Glutamatergic neuron (in vitro differentiated cells): ENCODE measurements at regions not wholly inside any gene's neighbourhood (a gene's known extent, or its start where the extent isn't known, plus 50 kb on each side); places are given as distances from the start of the nearest gene placed in this dataset.

Experiments
- DNase-seq: peaks from one replicate; pipeline ENCODE4 v3.0.0; 2022
- H3K27ac Mint-ChIP-seq: one replicate; pipeline ENCODE4 v1.8.0; 2020; ENCODE audit warnings: mild to moderate bottlenecking, mixed read lengths, inconsistent platforms; ENCODE audit not compliant: unreplicated experiment
- H3K27me3 Mint-ChIP-seq: one replicate; pipeline ENCODE4 v1.8.0; 2020; ENCODE audit warnings: mild to moderate bottlenecking, moderate library complexity, mixed read lengths, inconsistent platforms; ENCODE audit not compliant: unreplicated experiment
- H3K36me3 Mint-ChIP-seq: one replicate; pipeline ENCODE4 v1.8.0; 2020; ENCODE audit warnings: mild to moderate bottlenecking, mixed read lengths, inconsistent platforms; ENCODE audit not compliant: unreplicated experiment
- H3K4me1 Mint-ChIP-seq: one replicate; pipeline ENCODE4 v1.8.0; 2020; ENCODE audit warnings: mild to moderate bottlenecking, low read depth, mixed read lengths, inconsistent platforms; ENCODE audit not compliant: unreplicated experiment
- H3K4me3 Mint-ChIP-seq: one replicate; pipeline ENCODE4 v1.8.0; 2020; ENCODE audit warnings: mild to moderate bottlenecking, mixed read lengths, inconsistent platforms; ENCODE audit not compliant: unreplicated experiment
- H3K9me3 Mint-ChIP-seq: one replicate; pipeline ENCODE4 v1.8.0; 2020; ENCODE audit warnings: mild to moderate bottlenecking, moderate library complexity, mixed read lengths, inconsistent platforms; ENCODE audit not compliant: unreplicated experiment
- TF ChIP-seq, protein P1 (sequence below): fragments of 200-600 bp; sonication (generic); IDR thresholded peaks from one replicate; pipeline ENCODE4 v1.5.0; 2021; ENCODE audit not compliant: partially characterized antibody, unreplicated experiment

DNA sequence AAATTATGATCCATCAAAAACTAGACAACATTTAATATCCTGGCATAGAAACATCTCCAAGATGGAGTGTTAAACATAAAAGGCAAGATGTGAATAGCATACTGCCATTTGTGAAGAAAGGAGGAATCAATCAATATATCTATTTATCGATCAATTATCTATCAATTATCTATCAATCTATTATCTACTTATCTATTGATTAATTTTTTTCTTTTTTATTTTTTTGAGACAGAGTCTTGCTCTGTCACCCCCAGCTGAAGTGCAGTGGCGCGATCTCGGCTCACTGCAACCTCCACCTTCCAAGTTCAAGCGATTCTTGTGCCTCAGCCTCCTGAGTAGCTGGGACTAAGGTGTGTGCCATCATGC, 117.0 kb upstream of the RFLNA start:
- TF ChIP-seq, protein P1, sequence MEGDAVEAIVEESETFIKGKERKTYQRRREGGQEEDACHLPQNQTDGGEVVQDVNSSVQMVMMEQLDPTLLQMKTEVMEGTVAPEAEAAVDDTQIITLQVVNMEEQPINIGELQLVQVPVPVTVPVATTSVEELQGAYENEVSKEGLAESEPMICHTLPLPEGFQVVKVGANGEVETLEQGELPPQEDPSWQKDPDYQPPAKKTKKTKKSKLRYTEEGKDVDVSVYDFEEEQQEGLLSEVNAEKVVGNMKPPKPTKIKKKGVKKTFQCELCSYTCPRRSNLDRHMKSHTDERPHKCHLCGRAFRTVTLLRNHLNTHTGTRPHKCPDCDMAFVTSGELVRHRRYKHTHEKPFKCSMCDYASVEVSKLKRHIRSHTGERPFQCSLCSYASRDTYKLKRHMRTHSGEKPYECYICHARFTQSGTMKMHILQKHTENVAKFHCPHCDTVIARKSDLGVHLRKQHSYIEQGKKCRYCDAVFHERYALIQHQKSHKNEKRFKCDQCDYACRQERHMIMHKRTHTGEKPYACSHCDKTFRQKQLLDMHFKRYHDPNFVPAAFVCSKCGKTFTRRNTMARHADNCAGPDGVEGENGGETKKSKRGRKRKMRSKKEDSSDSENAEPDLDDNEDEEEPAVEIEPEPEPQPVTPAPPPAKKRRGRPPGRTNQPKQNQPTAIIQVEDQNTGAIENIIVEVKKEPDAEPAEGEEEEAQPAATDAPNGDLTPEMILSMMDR: no peak
- DNase-seq: no peak
- Mint-ChIP-seq H3K27ac (no peak overlapping the region), H3K36me3 (peaks cover 5% of the 10 kb centered on the region), H3K9me3 (peaks cover 2% of the 10 kb centered on the region), H3K4me1 (peaks cover 18% of the 10 kb centered on the region), H3K27me3 (peaks cover 4% of the 10 kb centered on the region), H3K4me3 (no peak overlapping the region)

DNA sequence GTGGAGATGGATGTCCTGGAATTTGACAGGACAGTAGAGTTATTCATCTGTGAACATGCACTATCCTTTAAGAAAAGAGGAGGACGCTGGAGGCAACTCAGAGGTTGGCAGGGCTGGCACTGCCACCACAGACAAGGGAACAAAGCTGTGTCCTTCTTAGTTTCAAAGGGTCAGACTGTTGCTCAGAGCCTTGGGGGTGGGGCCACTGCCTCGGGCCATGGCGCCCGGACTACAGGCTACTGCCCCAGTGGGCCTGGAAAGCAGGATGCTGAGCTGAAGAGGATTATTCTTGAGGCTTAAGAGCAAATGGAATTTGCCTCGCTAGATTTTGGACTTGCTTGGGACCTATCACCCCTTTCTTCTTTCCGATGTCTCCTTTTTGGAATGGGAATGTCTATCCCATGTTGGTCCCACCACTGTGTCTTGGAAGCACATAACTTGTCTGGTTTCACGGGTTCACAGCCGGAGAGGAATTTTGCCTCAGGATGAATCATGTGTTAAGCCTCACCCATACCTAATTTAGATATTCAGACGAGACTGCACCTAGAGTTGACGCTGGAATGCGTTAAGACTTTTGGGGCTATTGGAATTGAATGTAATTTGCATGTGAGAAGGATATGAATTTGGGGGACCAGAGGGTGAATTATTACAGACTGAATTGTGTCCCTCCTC, 114.8 kb upstream of the RFLNA start:
- Mint-ChIP-seq H3K27ac (no peak overlapping the region), H3K27me3 (peaks cover 6% of the 10 kb centered on the region), H3K9me3 (peaks cover 6% of the 10 kb centered on the region), H3K36me3 (no peaks in the 10 kb centered on the region), H3K4me3 (no peak overlapping the region), H3K4me1 (peaks cover 13% of the 10 kb centered on the region)
- TF ChIP-seq, protein P1: no peak
- DNase-seq: no peak

DNA sequence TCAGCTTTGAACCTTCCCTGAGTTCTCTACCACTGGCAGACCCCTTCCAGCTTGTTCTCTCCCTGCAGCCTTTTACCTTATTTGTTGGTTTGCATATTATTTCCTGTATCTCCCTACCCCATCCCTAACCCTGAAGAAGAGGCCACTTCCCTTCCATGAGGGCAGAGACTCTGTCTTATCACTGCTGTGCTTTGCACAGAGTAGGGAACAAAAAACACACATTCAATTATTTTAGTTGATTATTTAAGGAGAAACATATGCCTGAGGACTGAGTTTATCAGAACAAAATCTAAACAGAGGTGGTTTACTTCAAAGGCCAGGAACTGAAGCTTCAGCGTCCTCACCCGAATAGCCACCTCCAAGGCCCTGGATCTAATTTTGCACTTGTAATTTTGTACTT, 111.7 kb upstream of the RFLNA start:
- TF ChIP-seq, protein P1: no peak
- Mint-ChIP-seq H3K27me3 (peaks cover 6% of the 10 kb centered on the region), H3K4me3 (no peak overlapping the region), H3K36me3 (no peaks in the 10 kb centered on the region), H3K9me3 (peaks cover 6% of the 10 kb centered on the region), H3K27ac (no peak overlapping the region), H3K4me1 (peaks cover 23% of the 10 kb centered on the region)
- DNase-seq: no peak

DNA sequence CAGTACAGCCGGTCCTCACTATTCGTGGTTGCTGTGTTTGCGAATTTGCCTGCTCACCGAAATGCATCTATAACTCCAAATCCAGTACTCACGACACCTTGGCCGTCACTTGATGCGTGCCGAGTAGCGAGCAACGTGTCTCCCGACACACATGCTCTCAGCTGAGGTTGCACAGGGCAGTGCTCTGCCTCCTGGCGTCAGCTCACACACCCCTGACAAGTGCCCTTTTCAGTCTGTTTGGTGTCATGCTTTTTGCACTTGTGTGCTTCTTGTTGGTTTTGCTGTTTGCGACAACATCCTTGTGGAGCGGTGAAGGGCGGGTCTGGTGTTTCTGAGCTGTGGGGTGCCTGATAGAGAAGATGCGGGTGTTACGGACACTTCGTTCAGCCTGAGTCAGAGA, 110.4 kb upstream of the RFLNA start:
- Mint-ChIP-seq H3K36me3 (no peaks in the 10 kb centered on the region), H3K27ac (peak overlapping the region; percentile 15), H3K9me3 (peaks cover 12% of the 10 kb centered on the region), H3K4me3 (no peak overlapping the region), H3K27me3 (peaks cover 7% of the 10 kb centered on the region), H3K4me1 (peaks cover 34% of the 10 kb centered on the region)
- TF ChIP-seq, protein P1: no peak
- no peak for DNase-seq

DNA sequence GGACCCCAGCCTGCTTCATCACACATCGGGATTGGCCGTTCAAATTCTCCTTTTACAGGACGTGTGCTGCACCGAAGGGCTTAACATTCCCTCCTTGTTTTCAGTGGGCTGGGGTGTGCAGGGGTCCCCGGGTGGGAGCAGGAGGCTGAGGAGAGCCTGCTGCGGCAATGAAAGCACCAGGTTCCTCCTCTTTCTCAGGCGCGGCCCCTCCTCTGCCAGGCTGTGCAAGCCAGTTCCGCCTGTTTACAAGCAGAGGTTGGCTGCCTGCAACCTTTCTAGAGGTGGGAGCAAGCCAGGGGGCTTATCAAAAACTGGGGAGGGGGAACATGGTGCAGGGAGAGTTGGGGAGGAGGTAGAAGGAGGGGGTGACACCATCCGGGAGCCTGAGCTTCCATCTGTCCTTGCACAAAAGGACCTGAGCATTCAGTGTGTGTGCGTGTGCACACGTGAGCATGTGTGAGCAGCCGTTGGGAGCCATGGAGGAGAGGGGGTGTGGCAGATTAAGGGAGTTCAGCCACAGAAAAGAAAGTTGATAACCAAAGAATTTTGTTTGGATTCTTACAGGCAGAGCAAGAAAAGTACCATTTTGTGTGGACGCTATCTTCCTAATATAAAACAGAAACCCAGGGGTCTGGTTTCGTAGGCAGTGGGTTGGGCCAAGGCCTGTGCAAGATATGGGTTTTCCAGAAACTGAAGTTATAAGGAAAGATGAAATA, 108.8 kb upstream of the RFLNA start:
- Mint-ChIP-seq H3K9me3 (peaks cover 19% of the 10 kb centered on the region), H3K4me1 (peaks cover 49% of the 10 kb centered on the region), H3K4me3 (no peak overlapping the region), H3K36me3 (no peaks in the 10 kb centered on the region), H3K27me3 (peaks cover 14% of the 10 kb centered on the region), H3K27ac (peak overlapping the region; percentile 62)
- TF ChIP-seq, protein P1: no peak
- no peak for DNase-seq
